ENCODE measurements at regions not wholly inside any gene's neighbourhood (a gene's known extent, or its start where the extent isn't known, plus 50 kb on each side); places are given as distances from the start of the nearest gene placed in this dataset.
"Not testable (repeated sequence)": the region's sequence is repeated elsewhere in the genome, so short reads cannot be mapped to it uniquely, and the experiment has no call there.

DNA sequence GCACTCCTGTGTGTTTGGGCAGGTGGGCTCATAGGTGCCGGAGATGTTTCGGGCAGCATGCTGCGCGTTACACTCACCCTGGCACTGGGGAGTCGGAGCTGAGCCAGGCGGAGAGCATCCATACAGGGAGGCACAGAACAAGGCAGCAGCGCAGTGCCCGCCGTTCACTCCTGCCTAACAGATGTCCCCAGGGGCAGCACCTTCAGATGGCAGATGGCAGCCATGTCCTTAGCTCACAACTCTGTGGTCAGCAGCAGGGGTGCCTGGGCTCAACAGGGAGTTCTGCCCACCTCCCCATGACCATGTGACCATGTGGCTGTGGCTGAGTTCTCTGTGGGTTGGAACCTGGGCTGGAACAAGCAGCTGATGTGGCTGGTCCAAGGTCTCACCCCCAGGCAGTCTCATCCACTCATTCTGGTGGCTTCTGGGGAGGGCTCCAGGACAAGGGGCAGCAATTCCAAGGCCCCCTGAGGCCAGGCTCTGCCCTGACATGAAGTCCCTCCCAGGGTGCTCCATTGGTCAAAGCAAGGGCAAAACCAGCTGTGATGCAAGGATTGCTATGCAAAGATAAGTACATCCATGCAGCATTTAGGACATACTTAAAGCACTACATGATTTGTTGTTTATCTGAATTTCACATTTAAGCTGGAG is 64.2 kb downstream of the MRPL36 start:
- no peak overlapping the region for H3K27ac ChIP-seq
- no peak for TF ChIP-seq ZFX (IDR thresholded peaks at IDR 0.05)
- TF ChIP-seq, protein P1, sequence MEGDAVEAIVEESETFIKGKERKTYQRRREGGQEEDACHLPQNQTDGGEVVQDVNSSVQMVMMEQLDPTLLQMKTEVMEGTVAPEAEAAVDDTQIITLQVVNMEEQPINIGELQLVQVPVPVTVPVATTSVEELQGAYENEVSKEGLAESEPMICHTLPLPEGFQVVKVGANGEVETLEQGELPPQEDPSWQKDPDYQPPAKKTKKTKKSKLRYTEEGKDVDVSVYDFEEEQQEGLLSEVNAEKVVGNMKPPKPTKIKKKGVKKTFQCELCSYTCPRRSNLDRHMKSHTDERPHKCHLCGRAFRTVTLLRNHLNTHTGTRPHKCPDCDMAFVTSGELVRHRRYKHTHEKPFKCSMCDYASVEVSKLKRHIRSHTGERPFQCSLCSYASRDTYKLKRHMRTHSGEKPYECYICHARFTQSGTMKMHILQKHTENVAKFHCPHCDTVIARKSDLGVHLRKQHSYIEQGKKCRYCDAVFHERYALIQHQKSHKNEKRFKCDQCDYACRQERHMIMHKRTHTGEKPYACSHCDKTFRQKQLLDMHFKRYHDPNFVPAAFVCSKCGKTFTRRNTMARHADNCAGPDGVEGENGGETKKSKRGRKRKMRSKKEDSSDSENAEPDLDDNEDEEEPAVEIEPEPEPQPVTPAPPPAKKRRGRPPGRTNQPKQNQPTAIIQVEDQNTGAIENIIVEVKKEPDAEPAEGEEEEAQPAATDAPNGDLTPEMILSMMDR (conservative IDR thresholded peaks at IDR 0.05), result no peak

DNA sequence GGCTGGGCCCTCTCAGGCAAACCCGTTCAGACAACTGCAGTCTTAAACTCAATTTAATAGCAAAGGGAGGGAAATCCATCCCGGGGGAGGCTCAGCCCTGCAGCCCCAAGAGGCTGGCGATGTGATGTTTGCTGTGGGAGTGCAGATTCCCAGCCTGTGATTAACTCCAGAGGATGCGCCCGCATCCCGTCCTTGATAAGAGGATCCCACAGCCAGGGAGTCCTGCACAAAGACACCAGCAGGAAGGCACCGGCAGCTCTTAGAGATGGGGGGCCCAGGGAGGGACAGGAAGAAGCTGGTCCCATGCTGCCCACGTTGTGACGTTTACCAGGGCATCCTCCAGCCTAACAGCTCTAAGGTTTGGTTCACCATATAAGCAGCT is 64.7 kb downstream of the MRPL36 start:
- H3K27ac ChIP-seq, result no peak overlapping the region
- TF ChIP-seq, protein P1 (conservative IDR thresholded peaks at IDR 0.05), result no peak
- TF ChIP-seq ZFX (IDR thresholded peaks at IDR 0.05), result no peak

DNA sequence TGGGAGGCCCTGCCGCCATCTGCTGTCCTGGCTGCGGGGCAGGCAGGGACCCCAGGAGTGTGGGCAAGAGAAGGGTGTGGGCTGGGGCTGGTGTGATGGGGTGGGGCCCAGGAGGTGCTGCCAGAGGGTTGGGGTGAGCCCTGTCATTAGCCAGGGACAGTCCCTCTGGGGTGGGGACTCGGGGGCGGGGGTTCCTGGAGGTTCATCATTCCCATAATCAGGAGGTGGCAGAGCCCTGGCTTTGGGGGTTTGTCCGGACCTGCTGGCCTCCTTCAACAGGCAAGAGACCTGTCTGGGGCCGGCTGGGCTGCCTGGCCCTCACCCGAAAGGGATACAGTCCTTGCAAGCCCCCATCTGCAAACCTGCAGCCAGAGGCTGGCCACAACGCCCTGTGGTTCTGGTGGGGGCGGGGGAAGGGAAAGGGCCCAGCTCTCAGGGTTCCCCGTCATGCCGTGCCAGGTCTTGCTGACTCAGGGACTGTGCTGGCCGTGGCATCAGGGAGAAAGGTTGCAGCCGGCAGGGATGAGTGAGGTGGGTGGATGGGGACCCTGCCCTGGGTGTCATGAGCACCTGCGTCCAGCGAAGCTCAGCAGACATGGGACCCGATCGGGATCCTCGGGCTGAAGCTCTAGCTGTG is 65.2 kb downstream of the MRPL36 start:
- no peak overlapping the region for H3K27ac ChIP-seq
- no peak for TF ChIP-seq ZFX (IDR thresholded peaks at IDR 0.05)
- TF ChIP-seq, protein P1 (conservative IDR thresholded peaks at IDR 0.05), result no peak

DNA sequence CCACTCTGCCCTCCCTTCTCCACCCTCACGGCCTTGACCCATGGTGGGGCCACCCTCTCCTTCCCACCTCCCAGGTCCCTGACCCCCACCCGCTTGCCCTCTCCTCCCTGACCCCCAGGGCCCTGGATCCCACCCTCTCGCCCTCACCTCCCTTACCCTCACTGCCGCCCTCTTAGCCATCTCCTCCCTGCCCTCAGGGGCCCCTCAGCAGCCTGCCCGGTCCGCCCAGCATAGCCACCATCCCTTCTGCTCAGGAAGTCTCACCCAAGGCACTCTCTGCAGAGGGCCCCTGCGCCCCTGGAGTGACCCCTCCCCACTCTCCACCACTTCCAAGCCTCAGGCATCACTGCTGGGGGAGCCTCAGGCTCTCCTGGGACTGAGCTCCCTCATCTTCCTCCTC is 66.3 kb downstream of the MRPL36 start:
- TF ChIP-seq ZFX (IDR thresholded peaks at IDR 0.05), result no peak
- TF ChIP-seq, protein P1 (conservative IDR thresholded peaks at IDR 0.05), result no peak
- H3K27ac ChIP-seq, result no peak overlapping the region

GRCh38 chr5:1732945-1733344 is 66.7 kb downstream of the MRPL36 start:
- no peak for TF ChIP-seq ZFX (IDR thresholded peaks at IDR 0.05)
- TF ChIP-seq, protein P1 (conservative IDR thresholded peaks at IDR 0.05), result no peak

DNA sequence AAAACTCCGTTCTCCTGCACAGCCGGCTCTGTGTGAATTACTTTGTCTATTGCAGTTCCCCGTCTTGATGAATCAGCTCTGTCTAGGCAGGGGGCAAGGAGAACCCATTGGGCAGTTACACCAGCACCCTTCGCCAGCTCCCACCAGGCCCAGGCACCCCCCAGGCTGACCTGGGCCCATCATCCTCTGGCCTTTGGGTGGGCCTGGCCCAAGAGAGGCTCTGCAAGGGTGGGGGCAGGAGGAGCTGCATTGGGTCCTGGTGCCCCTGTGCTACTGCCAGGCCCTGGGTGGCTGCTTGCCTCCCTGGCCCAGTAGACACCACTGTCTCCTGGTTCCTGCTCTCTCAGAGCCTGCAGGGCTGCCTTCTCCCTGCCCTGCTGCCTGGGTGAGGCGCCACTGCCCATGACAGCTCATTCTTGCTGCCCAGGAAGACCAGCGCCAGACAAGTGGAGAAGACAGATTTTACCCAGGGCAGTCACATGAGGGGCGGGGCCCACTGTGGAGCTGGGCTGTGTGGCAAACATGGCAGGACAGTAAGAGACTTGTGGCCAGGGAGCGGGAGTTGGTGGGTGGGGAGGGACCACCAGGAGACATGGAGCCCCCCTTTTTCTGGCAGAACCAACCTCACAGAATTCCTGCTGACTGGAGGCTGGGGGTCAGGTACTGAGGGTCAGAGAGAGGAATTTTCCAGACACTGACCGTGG is 67.2 kb downstream of the MRPL36 start:
- no peak overlapping the region for H3K27ac ChIP-seq
- TF ChIP-seq ZFX (IDR thresholded peaks at IDR 0.05), result no peak
- TF ChIP-seq, protein P1 (conservative IDR thresholded peaks at IDR 0.05), result no peak

More at GRCh38 chr5:1732945-1733344, 66.7 kb downstream of the MRPL36 start:
- no peak overlapping the region for H3K27ac ChIP-seq

GRCh38 chr5:1731855-1732237 is 67.8 kb downstream of the MRPL36 start:
- H3K27ac ChIP-seq, result not testable (repeated sequence)
